GM18508 (cell line): ENCODE measurements at regions not wholly inside any gene's neighbourhood (a gene's known extent, or its start where the extent isn't known, plus 50 kb on each side); places are given as distances from the start of the nearest gene placed in this dataset.
"Not testable (repeated sequence)": the region's sequence is repeated elsewhere in the genome, so short reads cannot be mapped to it uniquely, and the experiment has no call there.

Experiments
- ATAC-seq: cut with Tn5 transposase; IDR thresholded peaks from one replicate; pipeline ENCODE4 v1.9.1; 2021; ENCODE audit warnings: moderate number of reproducible peaks; ENCODE audit not compliant: insufficient read depth, unreplicated experiment

GRCh38 chr13:112217431-112217830 lies 150.5 kb downstream of the SOX1 start:
- ATAC-seq: no peak

DNA sequence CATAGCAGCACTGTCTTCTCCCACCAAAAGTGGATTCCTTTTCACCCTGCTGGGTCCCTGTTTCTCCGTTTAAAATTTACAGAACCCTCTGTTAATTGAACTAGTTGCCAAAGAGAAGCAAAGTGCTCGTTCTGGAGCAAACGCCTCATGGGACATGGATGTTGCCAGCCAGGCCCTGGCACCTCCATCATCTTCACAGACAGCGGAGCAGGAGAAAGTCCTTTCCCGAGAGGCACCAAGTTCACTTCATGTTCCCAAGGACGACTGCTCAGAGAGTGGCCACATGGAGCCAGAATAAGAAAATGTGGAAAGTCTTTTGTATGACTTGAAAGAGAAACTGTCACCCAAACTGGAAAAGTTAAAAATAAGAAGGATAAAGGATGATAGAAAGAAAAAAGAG lies 151.5 kb downstream of the SOX1 start:
- ATAC-seq: no peak

GRCh38 chr13:112219740-112220139 lies 152.8 kb downstream of the SOX1 start:
- ATAC-seq: no peak

- ATAC-seq: no peak
Observed at GRCh38 chr13:112220296-112220875, 153.4 kb downstream of the SOX1 start.

DNA sequence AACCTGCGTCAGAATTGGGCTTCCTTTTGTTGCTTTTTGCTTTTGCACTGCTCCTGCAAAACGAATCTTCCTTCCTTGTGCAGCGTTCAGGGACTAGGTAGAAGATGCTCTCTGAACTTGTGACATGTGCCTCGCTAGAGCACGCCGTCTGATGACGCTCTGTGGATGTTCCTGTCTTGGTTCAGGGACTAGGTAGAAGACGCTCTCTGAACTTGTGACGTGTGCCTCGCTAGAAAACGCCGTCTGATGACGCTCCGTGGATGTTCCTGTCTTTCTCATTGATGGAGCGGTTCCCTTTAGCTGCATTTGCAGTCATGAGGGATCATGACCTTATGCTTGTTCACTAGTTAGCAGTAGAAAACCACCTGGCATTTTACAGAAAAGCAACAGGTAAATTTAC lies 154.0 kb downstream of the SOX1 start:
- no peak for ATAC-seq

GRCh38 chr13:112222971-112223370 lies 153.2 kb upstream of the SPACA7 start:
- ATAC-seq: no peak

GRCh38 chr13:112223929-112224328 lies 152.2 kb upstream of the SPACA7 start:
- ATAC-seq: not testable (repeated sequence)

- ATAC-seq: no peak
Observed at GRCh38 chr13:112225429-112226090, 150.6 kb upstream of the SPACA7 start.

GRCh38 chr13:112226320-112227002 lies 149.7 kb upstream of the SPACA7 start:
- no peak for ATAC-seq

GRCh38 chr13:112227031-112227430 lies 149.1 kb upstream of the SPACA7 start:
- ATAC-seq: no peak

DNA sequence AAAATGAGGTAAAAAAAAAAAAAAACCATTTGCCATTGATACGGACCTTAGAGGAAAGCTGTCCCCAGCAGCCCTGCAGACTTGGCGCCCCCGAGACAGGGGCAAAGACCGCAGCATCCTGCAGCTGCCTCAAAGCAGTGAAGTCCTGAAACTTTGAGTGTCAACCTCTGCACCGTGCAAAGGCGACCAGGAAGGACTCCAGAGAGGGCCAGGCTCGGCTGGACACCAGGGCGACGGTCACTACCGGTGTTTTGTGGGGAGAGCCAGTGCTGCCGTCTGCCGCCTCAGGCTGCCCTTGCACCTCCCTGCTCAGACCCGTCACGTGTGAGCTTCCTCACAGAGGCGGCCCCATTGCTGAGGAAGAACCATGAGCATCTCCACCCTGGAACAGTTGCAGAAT lies 146.7 kb upstream of the SPACA7 start:
- no peak for ATAC-seq

- no peak for ATAC-seq
Observed at GRCh38 chr13:112229992-112230872, 145.9 kb upstream of the SPACA7 start.

GRCh38 chr13:112231451-112232083 lies 144.6 kb upstream of the SPACA7 start:
- no peak for ATAC-seq

GRCh38 chr13:112233256-112233655 lies 142.9 kb upstream of the SPACA7 start:
- no peak for ATAC-seq

GRCh38 chr13:112233716-112234115 lies 142.4 kb upstream of the SPACA7 start:
- ATAC-seq: no peak

DNA sequence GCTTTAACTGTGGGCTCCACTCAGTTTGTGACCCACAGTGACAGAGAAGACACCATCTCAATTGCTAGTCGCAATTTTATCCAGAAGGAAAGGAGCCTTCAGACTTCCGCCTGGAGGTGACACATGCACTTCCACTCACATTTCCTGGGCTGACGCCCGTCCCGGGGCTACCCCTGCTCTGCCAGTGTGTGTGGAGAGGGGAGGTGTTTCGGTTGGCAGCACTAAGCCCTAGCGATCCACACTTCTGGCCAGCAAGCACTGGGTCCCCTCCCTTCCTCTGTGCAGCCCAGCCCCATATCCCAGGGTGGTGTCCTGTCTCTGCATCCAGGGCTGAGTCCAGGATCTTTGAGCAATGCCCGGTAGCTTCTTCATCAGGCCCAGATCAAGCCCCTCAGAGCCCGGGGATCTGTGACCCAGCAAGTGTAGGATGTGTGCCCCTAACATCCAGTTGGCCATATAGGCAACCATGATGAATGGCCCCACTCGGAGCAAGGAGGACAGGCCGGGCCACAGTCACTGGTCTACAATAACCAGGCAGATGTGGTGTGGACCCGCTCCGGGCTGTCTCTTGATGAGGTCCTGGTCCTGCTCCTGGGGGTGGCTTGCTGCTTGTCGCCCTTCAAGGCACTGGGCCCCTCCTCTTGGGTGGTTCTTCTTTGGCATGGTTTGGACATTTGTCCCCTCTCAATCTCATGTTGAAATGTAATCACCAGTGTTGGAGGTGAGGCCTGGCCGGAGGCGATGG lies 141.9 kb upstream of the SPACA7 start:
- ATAC-seq: no peak

GRCh38 chr13:112236016-112236415 lies 140.1 kb upstream of the SPACA7 start:
- ATAC-seq: no peak

DNA sequence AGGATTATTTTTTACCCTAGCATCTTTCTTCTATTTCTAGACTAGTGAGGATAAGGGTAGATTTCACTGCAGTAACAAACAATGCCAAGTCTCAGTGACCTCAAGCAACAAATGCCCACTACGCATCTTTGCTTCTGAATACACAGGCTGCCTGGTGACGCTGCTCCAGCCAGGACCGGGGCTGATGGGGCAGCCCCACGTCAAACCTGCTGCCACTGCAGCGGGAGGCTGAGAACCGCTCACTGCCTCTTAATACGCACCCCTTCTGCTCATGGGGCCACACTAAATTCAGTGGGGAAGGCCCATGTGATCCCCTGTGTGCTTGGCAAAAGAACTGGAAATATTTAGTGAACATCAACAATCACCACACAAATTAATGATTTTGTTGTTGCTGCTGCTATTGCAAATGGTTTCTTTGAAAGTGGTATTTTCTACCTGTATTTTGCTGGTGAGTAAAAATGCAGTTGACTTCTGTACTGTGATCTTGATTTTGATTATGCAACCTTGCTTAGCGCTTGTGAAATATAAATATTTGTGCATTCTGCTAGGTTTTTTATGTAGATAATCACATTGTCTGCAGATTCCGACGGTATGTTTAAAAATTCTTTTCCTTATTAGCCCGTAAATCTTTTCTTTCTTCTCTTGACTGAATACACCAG lies 139.5 kb upstream of the SPACA7 start:
- no peak for ATAC-seq

DNA sequence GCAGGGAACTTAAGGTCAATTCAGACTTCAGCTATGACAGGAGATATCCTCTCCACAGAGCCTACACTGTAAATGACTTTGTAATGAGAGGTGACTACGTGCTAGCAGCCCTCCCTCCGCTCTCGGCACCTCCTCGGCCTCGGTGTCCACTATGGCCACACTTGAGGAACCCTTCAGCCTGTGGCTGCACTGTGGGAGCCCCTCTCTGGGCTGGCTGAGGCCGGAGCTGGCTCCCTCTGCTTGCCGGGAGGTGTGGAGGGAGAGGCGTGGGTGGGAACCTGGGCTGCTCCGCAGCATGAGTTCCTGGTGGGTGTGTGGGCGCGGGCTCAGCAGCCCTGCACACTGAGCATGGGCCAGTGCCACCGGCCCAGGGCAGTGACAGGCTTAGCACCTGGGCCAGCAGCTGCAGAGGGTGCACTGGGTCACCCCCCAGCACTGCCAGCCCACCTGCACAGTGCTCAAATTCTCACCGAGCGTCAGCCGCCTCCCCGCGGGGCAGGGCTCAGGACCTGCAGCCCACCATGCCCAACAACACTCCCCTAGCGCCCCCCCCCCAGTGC lies 137.6 kb upstream of the SPACA7 start:
- no peak for ATAC-seq
